ENCODE measurements at regions not wholly inside any gene's neighbourhood (a gene's known extent, or its start where the extent isn't known, plus 50 kb on each side); places are given as distances from the start of the nearest gene placed in this dataset.

- no peaks in the 10 kb centered on the region for H3K36me3 Mint-ChIP-seq
- H3K36me3 ChIP-seq (ENCODE audit: control insufficient read depth in 2 of 2, extremely low read depth in 1 of 2, insufficient read depth in 1 of 2, low read length in 1 of 2): no peaks in the 10 kb centered on the region
- 96% methylated on average over 2 of the region's 4 CpGs for WGBS (ENCODE audit: insufficient coverage)
- peaks cover 6 to 22% (median 16%) of the 10 kb centered on the region in 3 donors for H3K9me3 Mint-ChIP-seq
- H3K4me1 Mint-ChIP-seq: no peaks in the 10 kb centered on the region
- ChIA-PET CTCF (no interaction called here), POLR2A (no interaction called here)
- H3K4me3 ChIP-seq (ENCODE audit: control insufficient read depth in 1 of 2, extremely low read depth in 1 of 2, low read length in 1 of 2): no peak overlapping the region
- H3K27me3 ChIP-seq (replicated peaks in 1 of 2; ENCODE audit: control insufficient read depth in 2 of 2, extremely low read depth in 1 of 2, insufficient read depth in 2 of 2, low read length in 1 of 2): no peaks in the 10 kb centered on the region
- peaks cover 5% of the 10 kb centered on the region for H3K9me3 ChIP-seq
- no peaks in the 10 kb centered on the region for H3K4me1 ChIP-seq (ENCODE audit: control insufficient read depth in 1 of 2, extremely low read depth in 1 of 2, insufficient read depth in 2 of 2, low read length in 2 of 2)
- no peaks in the 10 kb centered on the region for H3K27me3 Mint-ChIP-seq
- no peak overlapping the region for H3K4me3 Mint-ChIP-seq
- no peak for DNase-seq
- no peak overlapping the region for H3K27ac ChIP-seq (ENCODE audit: low read length)
- H3K27ac Mint-ChIP-seq: no peak overlapping the region
- no peak for ATAC-seq (replicated peaks in 1 of 4)
These were observed 463.1 kb downstream of the PCDH7 start for GRCh38 chr4:31183256-31183655.

- DNase-seq (no peak), ATAC-seq (replicated peaks in 1 of 4) (no peak)
- Mint-ChIP-seq H3K27me3 (no peaks in the 10 kb centered on the region), H3K9me3 (peaks cover 6 to 24% (median 16%) of the 10 kb centered on the region in 3 donors), H3K4me1 (no peaks in the 10 kb centered on the region), H3K4me3 (no peak overlapping the region), H3K27ac (no peak overlapping the region), H3K36me3 (no peaks in the 10 kb centered on the region)
- Histone ChIP-seq H3K4me1 (ENCODE audit: control insufficient read depth in 1 of 2, extremely low read depth in 1 of 2, insufficient read depth in 2 of 2, low read length in 2 of 2) (no peaks in the 10 kb centered on the region), H3K9me3 (peaks cover 5% of the 10 kb centered on the region), H3K27me3 (replicated peaks in 1 of 2; ENCODE audit: control insufficient read depth in 2 of 2, extremely low read depth in 1 of 2, insufficient read depth in 2 of 2, low read length in 1 of 2) (no peaks in the 10 kb centered on the region), H3K27ac (ENCODE audit: low read length) (no peak overlapping the region), H3K4me3 (ENCODE audit: control insufficient read depth in 1 of 2, extremely low read depth in 1 of 2, low read length in 1 of 2) (no peak overlapping the region), H3K36me3 (ENCODE audit: control insufficient read depth in 2 of 2, extremely low read depth in 1 of 2, insufficient read depth in 1 of 2, low read length in 1 of 2) (no peaks in the 10 kb centered on the region)
- ChIA-PET POLR2A (no interaction called here), CTCF (no interaction called here)
- 90% methylated on average over 24 of the region's 28 CpGs for WGBS (ENCODE audit: insufficient coverage)
These were observed 464.9 kb downstream of the PCDH7 start for GRCh38 chr4:31185014-31185585.

GRCh38 chr4:31187979-31188378 lies 467.8 kb downstream of the PCDH7 start:
- ChIA-PET POLR2A (no interaction called here), CTCF (no interaction called here)
- WGBS (ENCODE audit: insufficient coverage): no CpG with 5 or more reads among the region's 5 CpGs
- no peaks in the 10 kb centered on the region for H3K36me3 Mint-ChIP-seq
- Histone ChIP-seq H3K27me3 (replicated peaks in 1 of 2; ENCODE audit: control insufficient read depth in 2 of 2, extremely low read depth in 1 of 2, insufficient read depth in 2 of 2, low read length in 1 of 2) (no peaks in the 10 kb centered on the region), H3K36me3 (ENCODE audit: control insufficient read depth in 2 of 2, extremely low read depth in 1 of 2, insufficient read depth in 1 of 2, low read length in 1 of 2) (no peaks in the 10 kb centered on the region), H3K4me3 (ENCODE audit: control insufficient read depth in 1 of 2, extremely low read depth in 1 of 2, low read length in 1 of 2) (no peak overlapping the region), H3K9me3 (no peaks in the 10 kb centered on the region), H3K4me1 (ENCODE audit: control insufficient read depth in 1 of 2, extremely low read depth in 1 of 2, insufficient read depth in 2 of 2, low read length in 2 of 2) (no peaks in the 10 kb centered on the region), H3K27ac (ENCODE audit: low read length) (no peak overlapping the region)
- peaks cover 6 to 28% (median 20%) of the 10 kb centered on the region in 3 donors for H3K9me3 Mint-ChIP-seq
- H3K27ac Mint-ChIP-seq: no peak overlapping the region
- H3K27me3 Mint-ChIP-seq: no peaks in the 10 kb centered on the region
- no peak for ATAC-seq (replicated peaks in 1 of 4)
- no peak for DNase-seq
- H3K4me1 Mint-ChIP-seq: no peaks in the 10 kb centered on the region
- no peak overlapping the region for H3K4me3 Mint-ChIP-seq

GRCh38 chr4:31189938-31190337 lies 469.8 kb downstream of the PCDH7 start:
- Histone ChIP-seq H3K4me3 (ENCODE audit: control insufficient read depth in 1 of 2, extremely low read depth in 1 of 2, low read length in 1 of 2) (no peak overlapping the region), H3K9me3 (no peaks in the 10 kb centered on the region), H3K36me3 (ENCODE audit: control insufficient read depth in 2 of 2, extremely low read depth in 1 of 2, insufficient read depth in 1 of 2, low read length in 1 of 2) (no peaks in the 10 kb centered on the region), H3K27me3 (replicated peaks in 1 of 2; ENCODE audit: control insufficient read depth in 2 of 2, extremely low read depth in 1 of 2, insufficient read depth in 2 of 2, low read length in 1 of 2) (no peaks in the 10 kb centered on the region), H3K27ac (ENCODE audit: low read length) (no peak overlapping the region), H3K4me1 (ENCODE audit: control insufficient read depth in 1 of 2, extremely low read depth in 1 of 2, insufficient read depth in 2 of 2, low read length in 2 of 2) (no peaks in the 10 kb centered on the region)
- H3K4me3 Mint-ChIP-seq: no peak overlapping the region
- POLR2A ChIA-PET: no interaction called here
- H3K4me1 Mint-ChIP-seq: no peaks in the 10 kb centered on the region
- H3K9me3 Mint-ChIP-seq: peaks cover 3 to 22% (median 19%) of the 10 kb centered on the region in 3 donors
- DNase-seq (no peak), ATAC-seq (replicated peaks in 1 of 4) (no peak)
- WGBS (ENCODE audit: insufficient coverage): no CpG with 5 or more reads among the region's 1 CpG
- no peaks in the 10 kb centered on the region for H3K36me3 Mint-ChIP-seq
- CTCF ChIA-PET: no interaction called here
- H3K27ac Mint-ChIP-seq: no peak overlapping the region
- no peaks in the 10 kb centered on the region for H3K27me3 Mint-ChIP-seq

- no peak for ATAC-seq (replicated peaks in 1 of 4)
- Histone ChIP-seq H3K27me3 (replicated peaks in 1 of 2; ENCODE audit: control insufficient read depth in 2 of 2, extremely low read depth in 1 of 2, insufficient read depth in 2 of 2, low read length in 1 of 2) (no peaks in the 10 kb centered on the region), H3K36me3 (ENCODE audit: control insufficient read depth in 2 of 2, extremely low read depth in 1 of 2, insufficient read depth in 1 of 2, low read length in 1 of 2) (no peaks in the 10 kb centered on the region), H3K27ac (ENCODE audit: low read length) (no peak overlapping the region), H3K4me1 (ENCODE audit: control insufficient read depth in 1 of 2, extremely low read depth in 1 of 2, insufficient read depth in 2 of 2, low read length in 2 of 2) (no peaks in the 10 kb centered on the region), H3K9me3 (no peaks in the 10 kb centered on the region), H3K4me3 (ENCODE audit: control insufficient read depth in 1 of 2, extremely low read depth in 1 of 2, low read length in 1 of 2) (no peak overlapping the region)
- peaks cover 3 to 24% (median 20%) of the 10 kb centered on the region in 3 donors for H3K9me3 Mint-ChIP-seq
- no peak overlapping the region for H3K4me3 Mint-ChIP-seq
- no peak for DNase-seq
- no peak overlapping the region for H3K27ac Mint-ChIP-seq
- CTCF ChIA-PET: no interaction called here
- no peaks in the 10 kb centered on the region for H3K27me3 Mint-ChIP-seq
- no peaks in the 10 kb centered on the region for H3K36me3 Mint-ChIP-seq
- H3K4me1 Mint-ChIP-seq: no peaks in the 10 kb centered on the region
- POLR2A ChIA-PET: no interaction called here
These were observed 470.5 kb downstream of the PCDH7 start for GRCh38 chr4:31190671-31191070.

- CTCF ChIA-PET: no interaction called here
- no peak overlapping the region for H3K4me3 ChIP-seq (ENCODE audit: control insufficient read depth in 1 of 2, extremely low read depth in 1 of 2, low read length in 1 of 2)
- Mint-ChIP-seq H3K4me1 (no peaks in the 10 kb centered on the region), H3K4me3 (no peak overlapping the region), H3K27ac (no peak overlapping the region), H3K36me3 (no peaks in the 10 kb centered on the region), H3K27me3 (no peaks in the 10 kb centered on the region), H3K9me3 (peaks cover 3 to 33% (median 30%) of the 10 kb centered on the region in 3 donors)
- no peaks in the 10 kb centered on the region for H3K27me3 ChIP-seq (replicated peaks in 1 of 2; ENCODE audit: control insufficient read depth in 2 of 2, extremely low read depth in 1 of 2, insufficient read depth in 2 of 2, low read length in 1 of 2)
- H3K36me3 ChIP-seq (ENCODE audit: control insufficient read depth in 2 of 2, extremely low read depth in 1 of 2, insufficient read depth in 1 of 2, low read length in 1 of 2): no peaks in the 10 kb centered on the region
- no peak for ATAC-seq (replicated peaks in 1 of 4)
- DNase-seq: no peak
- no peak overlapping the region for H3K27ac ChIP-seq (ENCODE audit: low read length)
- POLR2A ChIA-PET: no interaction called here
- H3K9me3 ChIP-seq: peaks cover 3% of the 10 kb centered on the region
- no CpG with 5 or more reads among the region's 2 CpGs for WGBS (ENCODE audit: insufficient coverage)
- H3K4me1 ChIP-seq (ENCODE audit: control insufficient read depth in 1 of 2, extremely low read depth in 1 of 2, insufficient read depth in 2 of 2, low read length in 2 of 2): no peaks in the 10 kb centered on the region
These were observed 472.2 kb downstream of the PCDH7 start for GRCh38 chr4:31192341-31192740.

GRCh38 chr4:31193521-31193920 lies 473.4 kb downstream of the PCDH7 start:
- Histone ChIP-seq H3K4me3 (ENCODE audit: control insufficient read depth in 1 of 2, extremely low read depth in 1 of 2, low read length in 1 of 2) (no peak overlapping the region), H3K27ac (ENCODE audit: low read length) (no peak overlapping the region), H3K27me3 (replicated peaks in 1 of 2; ENCODE audit: control insufficient read depth in 2 of 2, extremely low read depth in 1 of 2, insufficient read depth in 2 of 2, low read length in 1 of 2) (no peaks in the 10 kb centered on the region), H3K9me3 (peaks cover 3% of the 10 kb centered on the region), H3K36me3 (ENCODE audit: control insufficient read depth in 2 of 2, extremely low read depth in 1 of 2, insufficient read depth in 1 of 2, low read length in 1 of 2) (no peaks in the 10 kb centered on the region), H3K4me1 (ENCODE audit: control insufficient read depth in 1 of 2, extremely low read depth in 1 of 2, insufficient read depth in 2 of 2, low read length in 2 of 2) (no peaks in the 10 kb centered on the region)
- ChIA-PET POLR2A (no interaction called here), CTCF (no interaction called here)
- Mint-ChIP-seq H3K9me3 (peaks cover 3 to 31% (median 31%) of the 10 kb centered on the region in 3 donors), H3K4me3 (no peak overlapping the region), H3K36me3 (no peaks in the 10 kb centered on the region), H3K27me3 (no peaks in the 10 kb centered on the region), H3K27ac (no peak overlapping the region), H3K4me1 (no peaks in the 10 kb centered on the region)
- ATAC-seq (replicated peaks in 1 of 4) (no peak), DNase-seq (no peak)
- WGBS (ENCODE audit: insufficient coverage): no CpG with 5 or more reads among the region's 1 CpG
